HCT116 (cell line): ENCODE measurements at regions not wholly inside any gene's neighbourhood (a gene's known extent, or its start where the extent isn't known, plus 50 kb on each side); places are given as distances from the start of the nearest gene placed in this dataset.

Experiments used
- ATAC-seq: fragments of 200-7000 bp; cut with Tn5 transposase; 2 replicates; pipeline ENCODE4 v1.9.1; 2020; ENCODE audit warnings: mild to moderate bottlenecking, moderate library complexity
- BruUV-seq: library from RNA; stranded (reverse); fragments of 400-500 nt; replicated peaks from 2 replicates; lab custom pipeline; 2021; lab: Mats Ljungman, UMichigan
- CTCF ChIA-PET: fragments of 300-600 bp; sonication (Branson Sonifier 250); formaldehyde crosslinking; loops from one replicate; lab custom pipeline; 2021; ENCODE audit warnings: antibody characterized with exemption; lab: Charles Lee
- POLR2A ChIA-PET: fragments of 300-600, 350-600 bp; sonication (Branson Sonifier 250); formaldehyde crosslinking; loops from one replicate; lab custom pipeline; 2021; ENCODE audit warnings: antibody characterized with exemption; lab: Charles Lee
- RAD21 ChIA-PET, 2 experiments: fragments of 300-600 bp; sonication (Branson Sonifier 250); formaldehyde crosslinking; loops; one replicate each; lab custom pipeline; 2023; ENCODE audit warnings: low total read pairs in 2 of 2; ENCODE audit not compliant: uncharacterized antibody in 2 of 2, unreplicated experiment in 2 of 2, low non-redundant PET in 1 of 2; lab: Charles Lee
- DNase-seq: peaks from one replicate; pipeline ENCODE4 v3.0.0-alpha.2; 2010; ENCODE audit warnings: low read depth, low spot score
- H2AFZ ChIP-seq: fragments of 200-600 bp; shearing (Covaris generic), sonication (generic); 2 replicates; pipeline ENCODE4 v1.6.1; 2017; ENCODE audit warnings: low read depth, mixed run types, mixed read lengths, antibody characterized with exemption, low read length; ENCODE audit not compliant: poor library complexity, severe bottlenecking
- H3K27ac ChIP-seq: 2 replicates; pipeline ENCODE4 v1.5.1; 2012; ENCODE audit warnings: low read depth, low read length
- H3K27me3 ChIP-seq: fragments of 200-600 bp; sonication (generic); 2 replicates; pipeline ENCODE4 v1.6.1; 2016; ENCODE audit warnings: mixed run types, low read length, mixed read lengths; ENCODE audit not compliant: insufficient read depth
- H3K36me3 ChIP-seq, 2 experiments: fragments of 200-500 bp in 1 of 2; fragments of 200-600 bp in 1 of 2; sonication (Bioruptor generic) in 1 of 2; sonication (generic) in 1 of 2; 2 replicates each; pipeline versions ENCODE4 v1.5.1 to v1.6.1; 2014 to 2016; ENCODE audit warnings: low read length in 2 of 2, inconsistent platforms in 1 of 2, mixed read lengths in 1 of 2, mixed run types in 1 of 2; ENCODE audit not compliant: insufficient read depth in 2 of 2, control insufficient read depth in 1 of 2
- H3K4me1 ChIP-seq, 2 experiments: fragments of 200-600 bp in 1 of 2; sonication (generic) in 1 of 2; 2 replicates each; pipeline versions ENCODE4 v1.5.1 to v1.6.1; 2012 to 2017; ENCODE audit warnings: low read length in 2 of 2, inconsistent platforms in 1 of 2, mild to moderate bottlenecking in 1 of 2, mixed read lengths in 1 of 2, mixed run types in 1 of 2, moderate library complexity in 1 of 2; ENCODE audit not compliant: insufficient read depth in 2 of 2, control insufficient read depth in 1 of 2
- H3K4me2 ChIP-seq: fragments of 200-600 bp; sonication (generic); 2 replicates; pipeline ENCODE4 v1.6.1; 2017; ENCODE audit warnings: mixed run types, low read length, mixed read lengths
- H3K4me3 ChIP-seq, 2 experiments: fragments of 200-600 bp in 1 of 2; sonication (generic) in 1 of 2; replicated peaks in 1 of 2; 2 replicates each; pipeline ENCODE4 v1.5.1; 2011 to 2016; ENCODE audit warnings: low read length in 2 of 2, control low read depth in 1 of 2, low read depth in 1 of 2, mild to moderate bottlenecking in 1 of 2, mixed read lengths in 1 of 2, mixed run types in 1 of 2
- H3K79me2 ChIP-seq: fragments of 200-600 bp; sonication (generic); 2 replicates; pipeline ENCODE4 v1.6.1; 2017; ENCODE audit warnings: mild to moderate bottlenecking, mixed run types, low read length, moderate library complexity, mixed read lengths; ENCODE audit not compliant: insufficient read depth
- H3K9ac ChIP-seq: fragments of 200-600 bp; sonication (generic); 2 replicates; pipeline ENCODE4 v1.6.1; 2016; ENCODE audit warnings: low read length, mixed read lengths
- H3K9me2 ChIP-seq: fragments of 200-600 bp; sonication (generic), shearing (Covaris generic); 2 replicates; pipeline ENCODE4 v1.6.1; 2017; ENCODE audit warnings: mixed run types, mild to moderate bottlenecking, moderate library complexity; ENCODE audit not compliant: insufficient read depth
- H3K9me3 ChIP-seq, 2 experiments: fragments of 200-500 bp in 1 of 2; fragments of 200-600 bp in 1 of 2; sonication (Bioruptor generic) in 1 of 2; sonication (generic) in 1 of 2; 2 replicates each; pipeline ENCODE4 v1.6.1; 2014 to 2017; ENCODE audit warnings: low read length in 2 of 2, mixed read lengths in 2 of 2, inconsistent platforms in 1 of 2, low read depth in 1 of 2, mild to moderate bottlenecking in 1 of 2, mixed run types in 1 of 2, moderate library complexity in 1 of 2; ENCODE audit not compliant: control insufficient read depth in 1 of 2, insufficient read depth in 1 of 2
- H4K20me1 ChIP-seq: fragments of 200-600 bp; sonication (generic), shearing (Covaris generic); 2 replicates; pipeline ENCODE4 v1.6.1; 2017; ENCODE audit warnings: mixed run types, mild to moderate bottlenecking, moderate library complexity; ENCODE audit not compliant: insufficient read depth
- ATF3 ChIP-seq: IDR thresholded peaks from 2 replicates; pipeline ENCODE4 v1.6.1; 2012
- CBX3 ChIP-seq: IDR thresholded peaks from 2 replicates; pipeline ENCODE4 v1.6.1; 2012; ENCODE audit warnings: low read depth
- CEBPB ChIP-seq: IDR thresholded peaks from 2 replicates; pipeline ENCODE4 v1.6.1; 2012; ENCODE audit warnings: low read depth
- EGR1 ChIP-seq: IDR thresholded peaks from 2 replicates; pipeline ENCODE4 v1.6.1; 2012; ENCODE audit warnings: low read depth
- ELF1 ChIP-seq: IDR thresholded peaks from 2 replicates; pipeline ENCODE4 v1.6.1; 2012; ENCODE audit warnings: low read depth, borderline replicate concordance
- JUND ChIP-seq: IDR thresholded peaks from 2 replicates; pipeline ENCODE4 v1.6.1; 2012
- POLR2A ChIP-seq: IDR thresholded peaks from 2 replicates; pipeline ENCODE4 v1.7.0; 2011; ENCODE audit warnings: borderline replicate concordance; ENCODE audit not compliant: insufficient read depth, insufficient read length; ENCODE audit errors: extremely low read depth
- POLR2AphosphoS5 ChIP-seq: IDR thresholded peaks from 2 replicates; pipeline ENCODE4 v1.6.1; 2011; ENCODE audit warnings: mild to moderate bottlenecking, low read depth, low read length, moderate library complexity
- RAD21 ChIP-seq: IDR thresholded peaks from 2 replicates; pipeline ENCODE4 v1.6.1; 2012; ENCODE audit warnings: low read depth, mild to moderate bottlenecking
- TCF7L2 ChIP-seq: IDR thresholded peaks from 2 replicates; pipeline ENCODE4 v1.7.0; 2011; ENCODE audit warnings: borderline replicate concordance, inconsistent platforms; ENCODE audit not compliant: insufficient read depth, insufficient read length; ENCODE audit errors: extremely low read depth
- YY1 ChIP-seq: IDR thresholded peaks from 2 replicates; pipeline ENCODE4 v1.6.1; 2011; ENCODE audit warnings: low read length, low read depth, moderate library complexity, mild to moderate bottlenecking; ENCODE audit not compliant: insufficient replicate concordance; ENCODE audit errors: extremely low read depth
- ZNF274 ChIP-seq: fragments of 200-500 bp; sonication (Bioruptor generic); IDR thresholded peaks from 2 replicates; pipeline ENCODE4 v1.6.1; 2014; ENCODE audit warnings: mild to moderate bottlenecking, low read depth, low read length, inconsistent platforms
- intact Hi-C: fragments of 100-400 bp; cut with micrococcal nuclease; formaldehyde crosslinking; loops from 2 replicates; pipeline ENCODE4 v1.10.0; 2022
- TF ChIP-seq, protein P1 (sequence below): IDR thresholded peaks from 2 replicates; pipeline ENCODE4 v1.6.1; 2012; ENCODE audit warnings: low read depth
- TF ChIP-seq, protein P2 (sequence below): IDR thresholded peaks from 2 replicates; pipeline ENCODE4 v1.6.1; 2012

GRCh38 chr4:163758032-163758431 is 263.5 kb downstream of the TMA16 start:
- intact Hi-C loops, result no loop called here
- DNase-seq, result no peak
- Histone ChIP-seq H3K9me3 (no peaks in the 10 kb centered on the region), H3K9ac (no peak overlapping the region), H4K20me1 (no peaks in the 10 kb centered on the region), H3K27ac (no peak overlapping the region), H3K36me3 (no peaks in the 10 kb centered on the region), H3K79me2 (no peaks in the 10 kb centered on the region), H2AFZ (no peak overlapping the region), H3K4me1 (no peaks in the 10 kb centered on the region), H3K4me2 (no peak overlapping the region), H3K27me3 (no peaks in the 10 kb centered on the region)
- BruUV-seq, result no TSS peak
- POLR2A ChIA-PET, result no interaction called here
- no peak for ATAC-seq
- 0 out of 2 replicates have a peak, but pooled peaks have one; percentile 2 for TF ChIP-seq RAD21
- no peak for TF ChIP-seq TCF7L2
- TF ChIP-seq, all 23 proteins: peak for 1
- Histone ChIP-seq H3K4me3 (no peak overlapping the region), H3K9me2 (no peaks in the 10 kb centered on the region)
- ChIA-PET RAD21 (no interaction called here), CTCF (interaction anchor here (1.1 to 1.6 kb wide), 2 partner anchors 8 to 208 kb away, joined by 3 to 5 read pairs; no protein-coding TSS in a partner anchor)

DNA sequence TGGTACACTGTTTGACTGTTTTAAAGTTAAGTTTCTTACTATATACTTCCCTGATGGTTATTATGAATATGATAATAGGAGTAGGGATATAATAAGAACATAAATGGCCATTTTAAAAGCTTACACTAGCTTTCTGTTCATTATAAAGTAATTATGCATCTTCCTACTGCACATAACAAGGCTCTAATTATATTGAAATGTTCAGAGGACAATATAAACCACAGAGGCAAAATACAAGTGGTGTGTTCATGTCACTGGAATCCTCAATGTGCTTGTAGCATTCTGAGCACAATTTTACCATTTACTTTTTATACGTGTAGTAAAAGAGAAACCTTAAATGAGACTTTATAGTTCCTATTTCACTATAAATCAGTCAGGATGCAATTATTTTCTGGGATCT is 268.3 kb downstream of the TMA16 start:
- intact Hi-C loops, result no loop called here
- H3K36me3 ChIP-seq, result no peaks in the 10 kb centered on the region
- no peak for ATAC-seq
- BruUV-seq, result no TSS peak
- no peak overlapping the region for H3K9ac ChIP-seq
- no peaks in the 10 kb centered on the region for H4K20me1 ChIP-seq
- ChIA-PET POLR2A (no interaction called here), CTCF (no interaction called here), RAD21 (no interaction called here)
- H3K27me3 ChIP-seq, result no peaks in the 10 kb centered on the region
- H3K4me2 ChIP-seq, result no peak overlapping the region
- H2AFZ ChIP-seq, result no peak overlapping the region
- H3K9me3 ChIP-seq, result no peaks in the 10 kb centered on the region
- H3K4me3 ChIP-seq, result no peak overlapping the region
- H3K9me2 ChIP-seq, result no peaks in the 10 kb centered on the region
- no peak for TF ChIP-seq CBX3
- TF ChIP-seq POLR2A, result no peak
- TF ChIP-seq, protein P1, sequence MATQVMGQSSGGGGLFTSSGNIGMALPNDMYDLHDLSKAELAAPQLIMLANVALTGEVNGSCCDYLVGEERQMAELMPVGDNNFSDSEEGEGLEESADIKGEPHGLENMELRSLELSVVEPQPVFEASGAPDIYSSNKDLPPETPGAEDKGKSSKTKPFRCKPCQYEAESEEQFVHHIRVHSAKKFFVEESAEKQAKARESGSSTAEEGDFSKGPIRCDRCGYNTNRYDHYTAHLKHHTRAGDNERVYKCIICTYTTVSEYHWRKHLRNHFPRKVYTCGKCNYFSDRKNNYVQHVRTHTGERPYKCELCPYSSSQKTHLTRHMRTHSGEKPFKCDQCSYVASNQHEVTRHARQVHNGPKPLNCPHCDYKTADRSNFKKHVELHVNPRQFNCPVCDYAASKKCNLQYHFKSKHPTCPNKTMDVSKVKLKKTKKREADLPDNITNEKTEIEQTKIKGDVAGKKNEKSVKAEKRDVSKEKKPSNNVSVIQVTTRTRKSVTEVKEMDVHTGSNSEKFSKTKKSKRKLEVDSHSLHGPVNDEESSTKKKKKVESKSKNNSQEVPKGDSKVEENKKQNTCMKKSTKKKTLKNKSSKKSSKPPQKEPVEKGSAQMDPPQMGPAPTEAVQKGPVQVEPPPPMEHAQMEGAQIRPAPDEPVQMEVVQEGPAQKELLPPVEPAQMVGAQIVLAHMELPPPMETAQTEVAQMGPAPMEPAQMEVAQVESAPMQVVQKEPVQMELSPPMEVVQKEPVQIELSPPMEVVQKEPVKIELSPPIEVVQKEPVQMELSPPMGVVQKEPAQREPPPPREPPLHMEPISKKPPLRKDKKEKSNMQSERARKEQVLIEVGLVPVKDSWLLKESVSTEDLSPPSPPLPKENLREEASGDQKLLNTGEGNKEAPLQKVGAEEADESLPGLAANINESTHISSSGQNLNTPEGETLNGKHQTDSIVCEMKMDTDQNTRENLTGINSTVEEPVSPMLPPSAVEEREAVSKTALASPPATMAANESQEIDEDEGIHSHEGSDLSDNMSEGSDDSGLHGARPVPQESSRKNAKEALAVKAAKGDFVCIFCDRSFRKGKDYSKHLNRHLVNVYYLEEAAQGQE, result no peak
- no peak for TF ChIP-seq YY1
- no peak for TF ChIP-seq TCF7L2
- TF ChIP-seq EGR1, result no peak
- TF ChIP-seq, protein P2, sequence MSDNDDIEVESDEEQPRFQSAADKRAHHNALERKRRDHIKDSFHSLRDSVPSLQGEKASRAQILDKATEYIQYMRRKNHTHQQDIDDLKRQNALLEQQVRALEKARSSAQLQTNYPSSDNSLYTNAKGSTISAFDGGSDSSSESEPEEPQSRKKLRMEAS, result no peak
- no peak for TF ChIP-seq CEBPB
- TF ChIP-seq JUND, result no peak
- no peak for TF ChIP-seq ELF1
- TF ChIP-seq POLR2AphosphoS5, result no peak
- TF ChIP-seq ATF3, result no peak
- no peak for TF ChIP-seq ZNF274
- H3K4me1 ChIP-seq, result no peaks in the 10 kb centered on the region
- no peaks in the 10 kb centered on the region for H3K79me2 ChIP-seq
- no peak overlapping the region for H3K27ac ChIP-seq
- no peak for DNase-seq
